ENCODE measurements at regions not wholly inside any gene's neighbourhood (a gene's known extent, or its start where the extent isn't known, plus 50 kb on each side); places are given as distances from the start of the nearest gene placed in this dataset.

DNA sequence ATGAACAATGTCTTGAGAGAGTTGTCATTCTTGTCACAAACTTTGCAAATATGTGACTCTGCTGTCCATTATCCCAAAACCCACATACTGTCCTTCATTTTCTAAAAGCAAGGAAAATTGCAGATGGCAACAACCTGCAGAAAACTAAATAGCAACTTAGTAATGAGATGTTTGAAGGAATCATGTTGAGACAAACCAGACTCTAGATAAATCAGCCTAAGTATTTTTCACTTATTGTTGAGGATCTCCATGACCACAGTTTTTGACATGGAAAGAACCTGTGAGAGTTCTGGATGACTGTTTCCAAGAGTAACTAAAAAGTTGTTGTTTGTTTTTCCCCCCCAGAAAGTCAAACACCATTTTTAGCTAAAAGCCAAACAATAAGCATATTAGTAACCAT lies 535.2 kb upstream of the ZNF608 start:
- no peaks in the 10 kb centered on the region for H3K79me2 ChIP-seq (ENCODE audit: low read length)
- no peak overlapping the region for H3K4me2 ChIP-seq (ENCODE audit: low read length)
- H4K20me1 ChIP-seq (ENCODE audit: low read length): no peaks in the 10 kb centered on the region
- H3K36me3 ChIP-seq (ENCODE audit: low read depth, low read length): no peaks in the 10 kb centered on the region
- BruUV-seq (replicated peaks): no TSS peak
- no peak overlapping the region for H3K4me3 ChIP-seq (ENCODE audit: low read length)
- no peaks in the 10 kb centered on the region for H3K9me2 ChIP-seq (replicated peaks; ENCODE audit: low read length)
- no peak for TF ChIP-seq EZH2phosphoT487 (IDR thresholded peaks at IDR 0.05; ENCODE audit: borderline replicate concordance, low read length)
- TF ChIP-seq, protein P1, sequence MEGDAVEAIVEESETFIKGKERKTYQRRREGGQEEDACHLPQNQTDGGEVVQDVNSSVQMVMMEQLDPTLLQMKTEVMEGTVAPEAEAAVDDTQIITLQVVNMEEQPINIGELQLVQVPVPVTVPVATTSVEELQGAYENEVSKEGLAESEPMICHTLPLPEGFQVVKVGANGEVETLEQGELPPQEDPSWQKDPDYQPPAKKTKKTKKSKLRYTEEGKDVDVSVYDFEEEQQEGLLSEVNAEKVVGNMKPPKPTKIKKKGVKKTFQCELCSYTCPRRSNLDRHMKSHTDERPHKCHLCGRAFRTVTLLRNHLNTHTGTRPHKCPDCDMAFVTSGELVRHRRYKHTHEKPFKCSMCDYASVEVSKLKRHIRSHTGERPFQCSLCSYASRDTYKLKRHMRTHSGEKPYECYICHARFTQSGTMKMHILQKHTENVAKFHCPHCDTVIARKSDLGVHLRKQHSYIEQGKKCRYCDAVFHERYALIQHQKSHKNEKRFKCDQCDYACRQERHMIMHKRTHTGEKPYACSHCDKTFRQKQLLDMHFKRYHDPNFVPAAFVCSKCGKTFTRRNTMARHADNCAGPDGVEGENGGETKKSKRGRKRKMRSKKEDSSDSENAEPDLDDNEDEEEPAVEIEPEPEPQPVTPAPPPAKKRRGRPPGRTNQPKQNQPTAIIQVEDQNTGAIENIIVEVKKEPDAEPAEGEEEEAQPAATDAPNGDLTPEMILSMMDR (conservative IDR thresholded peaks at IDR 0.05; ENCODE audit: low read depth, low read length): no peak
- TF ChIP-seq EZH2 (IDR thresholded peaks at IDR 0.05; ENCODE audit: low read length, unreplicated experiment): no peak
- H3K4me1 ChIP-seq (ENCODE audit: insufficient read depth, low read length): peaks cover 28% of the 10 kb centered on the region
- H3K27ac ChIP-seq (ENCODE audit: low read length): no peak overlapping the region
- ATAC-seq: no peak
- H2AFZ ChIP-seq (ENCODE audit: low read length): no peak overlapping the region
- H3K9me3 ChIP-seq (ENCODE audit: low read length): no peaks in the 10 kb centered on the region
- ChIA-PET CTCF (no interaction called here), POLR2A (ENCODE audit: unreplicated experiment) (no interaction called here)
- no peaks in the 10 kb centered on the region for H3F3A ChIP-seq (ENCODE audit: low read length, unreplicated experiment)
- no peaks in the 10 kb centered on the region for H3K27me3 ChIP-seq (ENCODE audit: low read length)
- no peak overlapping the region for H3K9ac ChIP-seq (ENCODE audit: low read length)
- intact Hi-C loops (cut with micrococcal nuclease): no loop called here
- DNase-seq: no peak

DNA sequence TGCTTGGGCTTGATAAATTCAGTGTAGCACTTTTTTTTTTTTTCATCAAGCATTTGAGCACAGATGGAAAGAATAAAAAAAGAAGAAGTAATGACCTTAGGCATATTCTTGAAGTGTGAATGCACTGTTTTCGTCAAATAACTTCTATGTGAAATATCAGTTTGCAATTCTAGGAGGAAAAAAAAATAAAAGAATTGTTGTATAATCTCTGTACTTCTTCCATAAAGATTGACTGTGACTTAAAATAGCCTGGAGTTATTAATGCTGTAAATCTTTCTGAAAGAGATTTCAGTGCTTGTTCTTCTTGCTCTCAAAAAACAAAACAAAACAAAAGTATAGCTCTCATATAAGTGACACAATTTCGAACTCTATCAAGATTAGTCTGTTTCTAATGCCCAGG lies 536.9 kb upstream of the ZNF608 start:
- Histone ChIP-seq H3K79me2 (ENCODE audit: low read length) (no peaks in the 10 kb centered on the region), H3K9me2 (replicated peaks; ENCODE audit: low read length) (no peaks in the 10 kb centered on the region), H4K20me1 (ENCODE audit: low read length) (no peaks in the 10 kb centered on the region), H3F3A (ENCODE audit: low read length, unreplicated experiment) (no peaks in the 10 kb centered on the region), H3K4me2 (ENCODE audit: low read length) (no peak overlapping the region), H3K36me3 (ENCODE audit: low read depth, low read length) (no peaks in the 10 kb centered on the region), H3K4me1 (ENCODE audit: insufficient read depth, low read length) (peaks cover 13% of the 10 kb centered on the region), H3K9ac (ENCODE audit: low read length) (no peak overlapping the region), H3K4me3 (ENCODE audit: low read length) (no peak overlapping the region), H2AFZ (ENCODE audit: low read length) (no peak overlapping the region), H3K27me3 (ENCODE audit: low read length) (no peaks in the 10 kb centered on the region), H3K27ac (ENCODE audit: low read length) (no peak overlapping the region), H3K9me3 (ENCODE audit: low read length) (no peaks in the 10 kb centered on the region)
- no TSS peak for BruUV-seq (replicated peaks)
- TF ChIP-seq EZH2phosphoT487 (IDR thresholded peaks at IDR 0.05; ENCODE audit: borderline replicate concordance, low read length): no peak
- no peak for TF ChIP-seq EZH2 (IDR thresholded peaks at IDR 0.05; ENCODE audit: low read length, unreplicated experiment)
- TF ChIP-seq, protein P1 (conservative IDR thresholded peaks at IDR 0.05; ENCODE audit: low read depth, low read length): no peak
- ATAC-seq (no peak), DNase-seq (no peak)
- intact Hi-C loops (cut with micrococcal nuclease): no loop called here
- CTCF ChIA-PET: no interaction called here
- POLR2A ChIA-PET (ENCODE audit: unreplicated experiment): no interaction called here

DNA sequence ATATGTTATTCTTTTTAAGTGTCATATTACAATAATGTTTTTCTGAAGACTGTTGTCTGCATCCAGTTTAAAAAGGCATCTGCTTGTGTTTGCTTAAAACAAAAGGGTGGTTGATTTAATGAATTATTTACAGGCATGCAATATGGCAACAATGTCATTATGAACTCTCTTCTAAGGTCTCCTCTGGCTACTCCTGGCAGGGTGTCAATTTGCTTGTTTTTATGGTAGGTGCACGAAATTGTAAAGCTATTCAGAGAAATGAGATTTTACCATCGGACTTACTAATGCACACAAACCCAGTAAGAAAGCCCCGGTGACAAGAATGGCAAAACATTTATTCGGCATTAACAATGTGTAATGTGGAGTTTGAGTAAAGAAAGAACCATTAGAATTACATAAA lies 539.8 kb upstream of the ZNF608 start:
- CTCF ChIA-PET: no interaction called here
- TF ChIP-seq EZH2phosphoT487 (IDR thresholded peaks at IDR 0.05; ENCODE audit: borderline replicate concordance, low read length): no peak
- TF ChIP-seq, protein P1 (conservative IDR thresholded peaks at IDR 0.05; ENCODE audit: low read depth, low read length): no peak
- H3K79me2 ChIP-seq (ENCODE audit: low read length): no peaks in the 10 kb centered on the region

More for the DNA sequence above, 539.8 kb upstream of the ZNF608 start:
- Histone ChIP-seq H3F3A (ENCODE audit: low read length, unreplicated experiment) (no peaks in the 10 kb centered on the region), H3K9me2 (replicated peaks; ENCODE audit: low read length) (no peaks in the 10 kb centered on the region), H4K20me1 (ENCODE audit: low read length) (no peaks in the 10 kb centered on the region), H3K9me3 (ENCODE audit: low read length) (no peaks in the 10 kb centered on the region), H2AFZ (ENCODE audit: low read length) (no peak overlapping the region), H3K4me2 (ENCODE audit: low read length) (no peak overlapping the region), H3K36me3 (ENCODE audit: low read depth, low read length) (no peaks in the 10 kb centered on the region), H3K4me1 (ENCODE audit: insufficient read depth, low read length) (no peaks in the 10 kb centered on the region), H3K9ac (ENCODE audit: low read length) (no peak overlapping the region), H3K27ac (ENCODE audit: low read length) (no peak overlapping the region), H3K27me3 (ENCODE audit: low read length) (no peaks in the 10 kb centered on the region), H3K4me3 (ENCODE audit: low read length) (no peak overlapping the region)
- ATAC-seq (no peak; the same call in 1 of the 2 replicates), DNase-seq (no peak)
- POLR2A ChIA-PET (ENCODE audit: unreplicated experiment): no interaction called here
- BruUV-seq (replicated peaks): no TSS peak
- intact Hi-C loops (cut with micrococcal nuclease): no loop called here
